NCI-H1694 treated with DMSO at 0.1 percent for 48 hours (cell line): ENCODE measurements at regions not wholly inside any gene's neighbourhood (a gene's known extent, or its start where the extent isn't known, plus 50 kb on each side); places are given as distances from the start of the nearest gene placed in this dataset.
"Not testable (repeated sequence)": the region's sequence is repeated elsewhere in the genome, so short reads cannot be mapped to it uniquely, and the experiment has no call there.

Source experiments
- DNase-seq: peaks from one replicate; lab custom pipeline; 2025; lab: John Stamatoyannopoulos, UW

DNA sequence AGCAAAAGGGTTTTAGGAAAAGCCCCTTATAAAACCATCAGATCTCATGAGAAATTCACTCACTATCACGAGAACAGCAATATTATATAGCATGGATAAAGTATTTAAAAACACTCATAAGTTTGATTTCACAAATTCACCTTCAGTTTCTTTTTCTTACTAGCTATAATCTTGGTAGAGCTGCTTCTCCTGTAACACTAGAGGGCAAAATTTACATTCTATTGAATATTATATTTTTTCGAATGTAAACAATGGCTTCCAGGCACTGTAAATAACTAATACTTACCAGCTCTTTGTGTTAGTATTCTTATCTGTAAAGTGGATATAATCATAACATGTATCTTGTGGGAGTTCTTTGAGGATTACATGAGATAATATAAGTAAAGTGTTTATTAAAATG is 259.6 kb downstream of the CCER1 start:
- DNase-seq = no peak

DNA sequence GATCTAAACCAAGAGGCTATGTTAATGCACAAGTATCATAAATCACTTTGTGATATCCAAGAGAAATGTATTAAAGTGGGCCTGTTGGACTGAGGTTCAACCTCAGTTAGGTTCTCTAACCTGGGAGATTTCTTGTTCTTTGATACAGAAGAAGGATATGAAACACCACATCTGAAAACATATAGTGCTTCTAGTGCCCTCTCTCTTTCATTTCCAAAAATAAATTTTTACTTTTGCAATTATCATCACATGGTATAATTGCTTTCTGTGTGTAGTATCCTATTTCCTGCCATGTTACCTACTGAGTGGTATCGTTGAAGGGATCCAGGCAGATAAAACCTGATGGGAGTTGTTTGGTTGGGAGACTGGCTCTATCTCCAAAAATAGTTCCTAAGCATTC is 264.9 kb downstream of the CCER1 start:
- no peak for DNase-seq

DNA sequence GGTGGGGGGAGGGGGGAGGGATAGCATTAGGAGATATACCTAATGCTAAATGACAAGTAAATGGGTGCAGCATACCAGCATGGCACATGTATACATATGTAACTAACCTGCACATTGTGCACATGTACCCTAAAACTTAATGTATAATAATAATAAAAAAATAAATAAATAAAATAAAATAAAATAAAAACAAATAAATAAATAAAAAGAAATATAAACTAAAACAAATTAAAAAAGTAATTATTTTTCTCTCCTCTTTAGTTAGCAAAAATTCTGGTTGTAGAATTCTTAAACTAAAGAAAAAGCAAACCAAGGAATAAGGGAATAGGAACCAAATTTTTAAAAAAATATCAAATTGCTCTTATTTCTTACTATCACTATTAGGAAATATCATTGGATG is 267.3 kb downstream of the CCER1 start:
- DNase-seq = not testable (repeated sequence)

DNA sequence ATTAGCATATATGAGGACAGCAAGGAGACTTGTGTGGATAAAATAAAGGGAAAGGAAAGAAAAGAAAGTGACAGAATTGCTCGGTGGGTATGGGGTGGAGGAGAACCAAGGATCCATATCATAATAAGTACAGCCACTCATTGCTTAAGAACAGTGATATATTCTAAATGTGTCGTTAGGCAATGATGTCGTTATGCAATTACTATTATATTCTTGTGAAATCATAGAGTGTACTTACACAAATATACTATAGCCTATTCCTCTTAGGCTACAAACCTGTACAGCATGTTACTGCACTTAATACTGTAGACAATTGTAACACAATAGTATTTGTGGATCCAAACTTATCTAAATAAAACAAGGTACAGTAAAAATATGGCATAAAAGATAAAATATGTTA is 271.1 kb downstream of the CCER1 start:
- DNase-seq = no peak

DNA sequence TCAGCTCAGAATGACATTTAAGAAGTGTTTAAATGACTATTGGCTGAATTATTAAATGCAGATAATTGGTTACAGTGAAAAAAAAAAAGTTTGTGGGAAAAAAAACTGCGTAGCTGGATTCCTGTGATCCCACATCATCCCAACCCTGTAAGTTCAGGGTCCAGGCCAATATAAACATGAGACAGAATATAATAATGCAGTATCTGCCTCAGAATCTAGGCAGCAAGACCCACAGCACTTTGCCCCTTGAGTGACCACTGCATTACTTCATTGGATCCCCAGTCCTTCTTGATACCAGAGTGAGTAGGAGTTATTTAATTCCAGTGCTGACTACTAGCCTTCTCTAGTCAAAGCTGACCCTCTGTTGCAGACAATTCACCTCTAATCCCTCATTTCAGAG is 272.6 kb downstream of the CCER1 start:
- no peak for DNase-seq

DNA sequence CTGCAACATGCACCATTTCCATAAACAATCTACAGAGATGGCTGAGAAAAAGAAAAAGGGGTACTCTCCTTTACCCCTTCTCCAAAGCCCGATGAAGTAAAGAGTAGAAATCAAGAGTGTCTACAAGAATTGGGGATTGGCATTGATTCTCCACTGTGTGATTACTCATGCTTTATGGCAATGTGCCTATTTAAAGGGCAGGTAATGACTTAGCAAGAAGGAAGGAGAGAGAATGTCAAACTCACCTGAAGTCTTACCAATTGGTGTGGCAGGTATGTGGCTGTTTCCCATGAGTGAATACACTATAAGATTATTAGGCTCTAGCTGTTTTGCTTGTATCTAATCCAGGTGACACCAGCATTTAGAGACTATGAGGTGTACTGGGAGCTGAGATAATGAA is 275.3 kb downstream of the CCER1 start:
- no peak for DNase-seq

DNA sequence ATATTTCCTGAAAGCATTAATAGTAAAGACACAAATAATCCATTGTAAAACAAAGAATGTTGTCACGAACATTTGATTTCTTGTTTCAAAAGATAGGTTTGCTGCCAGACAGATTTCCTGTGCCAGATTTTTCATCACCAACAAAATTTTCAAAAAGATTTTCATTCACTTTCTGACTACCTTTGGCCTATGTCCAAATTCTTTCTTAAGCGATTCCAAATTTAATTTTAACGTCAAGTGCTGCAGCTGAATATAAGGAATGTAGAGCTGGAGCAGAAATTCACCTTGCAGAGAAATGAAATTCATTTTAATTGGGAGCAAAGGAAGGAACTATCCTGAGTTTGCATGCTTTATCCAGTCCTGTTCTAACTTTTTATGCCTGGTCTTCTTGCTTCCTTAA is 277.4 kb downstream of the CCER1 start:
- no peak for DNase-seq

DNA sequence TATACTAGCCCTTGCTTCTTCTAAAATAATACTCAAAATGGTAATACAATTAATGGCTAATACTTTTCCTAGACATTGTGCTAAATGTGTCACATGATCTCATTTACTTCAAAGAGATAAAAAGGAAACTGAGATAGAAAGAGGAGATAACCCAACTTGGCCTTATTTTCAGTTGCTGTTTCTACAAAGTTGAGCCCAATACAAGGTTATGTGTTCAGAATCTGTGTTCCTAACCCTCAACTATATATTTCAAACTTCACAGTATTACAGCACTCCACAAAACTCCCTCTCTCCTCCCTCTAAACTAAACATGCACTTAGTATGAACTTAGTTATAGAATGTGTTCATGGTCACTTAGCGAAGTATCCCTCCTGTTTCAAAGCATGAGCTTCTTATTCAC is 277.9 kb downstream of the CCER1 start:
- DNase-seq = no peak

DNA sequence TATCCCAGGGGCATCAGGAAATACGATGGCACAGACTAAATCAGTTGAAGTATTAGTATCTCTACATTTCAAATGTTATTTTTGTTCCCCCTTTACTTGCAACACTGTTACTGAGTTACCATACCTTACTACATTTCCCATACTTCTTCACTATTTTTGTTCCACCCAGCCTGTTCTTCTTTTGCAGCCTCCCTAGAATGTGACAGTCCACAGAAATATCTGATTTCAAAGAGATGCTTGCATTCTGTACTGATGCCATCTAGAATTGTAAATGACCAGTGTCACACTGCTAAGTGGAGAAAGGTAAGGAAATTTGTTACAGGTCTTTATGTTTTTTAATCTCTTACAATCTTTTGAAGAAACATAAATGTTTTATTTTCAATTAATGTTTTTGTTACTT is 279.9 kb downstream of the CCER1 start:
- no peak for DNase-seq

DNA sequence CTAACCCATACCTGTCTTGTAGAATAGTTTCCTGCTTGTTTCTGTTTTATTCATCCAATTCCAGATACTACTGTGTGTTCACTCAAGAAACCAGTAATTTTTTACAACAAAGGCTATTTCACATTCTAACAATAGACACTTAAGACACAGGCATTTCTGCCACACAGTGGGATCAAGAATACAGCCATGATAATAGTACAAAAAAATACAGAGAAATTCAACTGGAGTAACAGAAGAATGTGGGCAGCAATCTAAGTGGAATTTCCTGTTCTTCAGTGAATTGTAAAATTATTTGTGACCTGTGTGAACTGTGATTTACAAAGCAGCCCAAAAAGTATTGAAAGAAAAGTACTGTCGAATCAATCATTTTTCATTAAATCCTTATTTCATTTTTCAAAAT is 282.9 kb downstream of the CCER1 start:
- no peak for DNase-seq

DNA sequence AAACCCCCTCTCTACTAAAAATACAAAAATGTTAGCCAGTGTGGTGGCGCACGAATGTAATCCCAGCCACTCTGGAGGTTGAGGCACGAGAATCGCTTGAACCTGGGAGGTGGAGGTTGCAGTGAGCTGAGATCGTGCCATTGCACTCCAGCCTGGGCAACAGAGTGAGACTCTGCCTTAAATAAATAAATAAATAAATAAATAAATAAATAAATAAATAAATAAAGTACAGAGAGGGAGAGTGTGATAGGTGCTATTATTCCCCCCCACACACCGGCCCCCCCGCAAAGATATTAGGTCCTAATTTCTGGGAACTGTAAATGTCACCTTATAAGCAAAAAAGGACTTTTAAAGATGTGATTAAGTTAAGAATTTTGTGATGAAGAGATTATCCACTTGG is 291.0 kb downstream of the CCER1 start:
- DNase-seq = not testable (repeated sequence)

DNA sequence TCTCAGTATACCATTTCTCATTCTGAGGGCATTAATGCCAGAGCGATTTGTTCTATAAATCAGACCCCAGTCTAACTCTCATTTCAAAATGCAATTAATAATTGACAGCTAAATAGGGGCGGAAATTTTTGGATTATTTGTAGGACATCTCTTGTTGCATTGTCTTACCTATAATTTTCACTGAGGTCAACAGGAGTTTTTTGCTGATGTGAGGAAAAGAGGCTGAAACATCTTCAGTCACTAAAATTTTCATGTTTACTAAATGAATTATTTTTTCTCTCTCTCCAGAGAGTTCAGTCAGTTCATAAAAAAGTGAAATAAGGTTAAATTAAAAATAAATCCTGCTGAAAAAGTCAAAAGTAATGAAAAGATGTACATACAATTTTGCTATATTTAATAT is 295.9 kb downstream of the CCER1 start:
- no peak for DNase-seq

DNA sequence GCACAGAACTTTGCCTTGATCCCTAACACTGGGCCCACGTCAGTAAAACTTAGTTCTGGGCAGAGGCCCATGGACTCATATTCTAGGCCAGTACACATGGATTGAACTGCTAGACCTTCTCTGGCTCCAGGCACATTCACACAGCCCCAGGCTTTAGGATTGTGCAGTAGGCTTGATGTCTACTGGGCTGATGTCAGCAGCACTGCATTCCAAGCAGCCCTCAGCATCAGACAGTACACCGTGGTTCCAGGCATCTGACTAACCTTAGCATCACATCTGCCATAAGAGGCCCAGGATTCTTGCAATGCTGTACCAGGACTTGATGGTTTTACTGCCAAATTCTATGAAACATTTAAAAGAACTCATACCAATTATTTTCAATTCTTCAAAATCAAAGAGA is 301.9 kb downstream of the CCER1 start:
- no peak for DNase-seq

DNA sequence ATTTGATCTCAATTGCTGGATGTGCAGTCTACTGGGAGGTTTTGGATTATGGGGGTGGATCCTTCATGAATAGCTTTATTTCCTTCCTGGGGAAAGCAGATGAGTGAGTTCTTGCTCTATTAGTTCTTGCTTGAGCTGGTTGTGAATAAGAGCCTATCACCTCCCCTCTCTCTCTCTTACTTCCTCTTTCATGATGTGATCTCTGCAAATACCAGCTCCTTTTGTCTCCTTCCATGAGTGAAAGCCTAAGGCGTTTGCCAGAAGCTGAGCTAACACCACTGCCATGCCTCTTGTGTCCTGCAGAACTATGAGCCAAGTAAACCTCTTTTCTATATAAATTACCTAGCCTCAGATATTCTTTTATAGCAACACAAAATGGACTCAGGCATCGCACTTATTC is 302.7 kb downstream of the CCER1 start:
- no peak for DNase-seq

DNA sequence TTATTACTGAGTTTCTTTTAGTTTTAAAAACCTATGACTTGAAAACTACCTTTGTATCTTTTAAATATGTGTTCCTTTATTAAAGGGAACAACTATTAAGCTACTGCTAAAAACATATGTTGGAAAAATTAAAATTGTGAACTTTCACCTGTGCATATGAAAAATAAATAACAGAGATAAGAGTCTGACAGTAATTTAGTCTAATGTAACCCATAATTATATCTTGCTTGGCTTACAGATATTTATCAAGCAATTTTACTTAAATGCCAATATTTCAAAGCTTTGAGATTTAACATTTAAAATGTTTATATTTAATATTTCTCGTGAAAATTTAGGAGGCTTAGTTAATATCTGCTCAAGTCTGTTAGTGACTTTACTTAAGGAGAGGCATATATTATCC is 309.8 kb downstream of the CCER1 start:
- DNase-seq = no peak

DNA sequence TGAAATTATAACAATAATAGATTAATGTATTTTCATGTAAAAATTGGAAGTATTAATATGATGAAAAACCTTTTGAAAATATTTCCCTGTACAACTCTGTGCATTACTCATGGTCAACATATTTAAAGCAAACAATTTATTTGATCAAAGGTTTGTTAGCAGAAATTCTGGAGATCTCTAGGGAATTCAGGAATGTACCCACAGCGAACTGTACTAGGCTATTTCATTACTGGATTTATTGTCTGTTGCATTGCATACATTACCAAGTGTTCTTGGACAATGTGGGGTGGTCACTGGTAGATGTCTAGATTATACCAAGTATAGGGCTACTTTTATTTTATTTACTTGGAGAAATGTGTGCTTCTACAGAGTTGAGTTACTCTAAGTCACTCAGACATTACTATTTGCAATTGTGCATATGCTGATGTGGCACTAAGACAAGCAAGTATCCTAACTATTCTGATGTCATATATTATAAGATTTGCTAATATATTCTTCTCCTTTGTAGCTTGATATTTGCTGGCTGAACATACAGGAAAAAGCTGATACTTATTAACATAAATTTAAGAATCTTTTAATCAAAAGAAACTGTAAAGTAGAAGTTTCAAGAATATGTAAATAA is 323.3 kb downstream of the CCER1 start:
- DNase-seq = no peak

DNA sequence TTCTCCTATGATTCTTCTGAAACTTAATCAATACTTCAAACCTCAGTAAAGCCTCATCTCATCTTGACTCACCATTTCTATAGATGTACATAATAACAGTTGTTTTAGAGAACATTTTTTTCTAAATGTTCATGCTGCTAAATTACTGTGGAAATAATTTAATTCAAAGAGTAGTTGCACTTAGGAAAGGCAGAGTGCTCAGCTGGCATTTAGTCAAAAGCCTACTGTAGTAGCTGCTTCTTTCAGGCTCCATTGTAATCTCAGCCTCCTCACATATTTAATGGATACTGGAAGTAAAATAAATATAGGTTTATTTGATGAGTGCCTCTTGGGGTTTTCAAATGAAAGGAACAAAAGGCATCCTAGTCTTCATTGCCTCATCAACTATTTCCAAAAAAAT is 325.0 kb downstream of the CCER1 start:
- no peak for DNase-seq

DNA sequence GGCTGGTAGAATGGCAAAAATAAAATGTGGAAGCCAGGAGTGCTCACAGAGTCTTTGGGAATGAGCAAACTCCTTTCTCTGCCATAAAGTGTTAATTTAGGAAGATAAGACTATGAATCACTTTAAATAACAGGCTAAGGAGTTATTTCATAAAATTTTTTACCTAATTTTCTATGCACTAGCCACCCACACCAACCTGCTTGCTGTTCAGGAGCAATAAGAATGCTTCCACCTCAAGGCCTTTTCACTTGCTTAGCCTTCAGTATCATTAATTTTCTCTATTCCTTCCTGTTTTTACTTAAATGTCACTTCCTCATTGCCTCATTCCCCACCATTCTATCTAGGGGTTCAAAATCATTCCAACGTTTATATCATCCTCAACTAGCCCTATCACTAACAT is 326.8 kb downstream of the CCER1 start:
- no peak for DNase-seq

DNA sequence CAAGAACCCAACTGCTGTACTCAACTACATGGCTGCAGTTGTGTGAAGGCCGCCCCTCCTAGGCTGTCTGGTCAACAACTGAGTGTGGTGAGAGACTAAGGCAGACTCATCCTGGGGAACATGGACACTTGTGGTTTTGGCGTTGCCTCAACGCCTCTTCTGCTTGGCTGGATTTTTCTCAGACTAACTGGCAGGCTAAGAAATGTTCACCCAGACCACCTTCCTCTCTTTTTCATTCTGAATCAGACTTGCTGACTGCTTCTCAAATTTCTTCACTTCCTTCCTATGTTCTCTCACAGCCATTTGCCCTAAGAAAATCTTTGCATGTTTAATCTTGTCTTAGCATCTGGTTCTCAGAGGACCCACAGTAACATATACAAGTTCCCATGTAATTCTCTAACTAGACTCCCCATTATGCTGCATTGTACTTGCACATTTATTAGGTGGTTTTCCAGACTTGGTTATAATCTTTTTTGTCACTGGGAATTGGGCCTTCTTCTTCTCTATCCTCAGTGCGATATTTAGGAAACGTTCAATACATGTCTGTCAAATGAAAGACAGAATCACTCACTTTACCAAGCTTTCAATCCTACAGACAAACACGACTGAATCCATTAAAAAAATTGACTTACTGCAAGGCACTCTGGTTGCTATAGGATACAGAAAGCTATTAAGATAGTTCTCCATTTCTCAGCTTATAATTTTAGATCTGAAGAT is 327.6 kb downstream of the CCER1 start:
- no peak for DNase-seq

DNA sequence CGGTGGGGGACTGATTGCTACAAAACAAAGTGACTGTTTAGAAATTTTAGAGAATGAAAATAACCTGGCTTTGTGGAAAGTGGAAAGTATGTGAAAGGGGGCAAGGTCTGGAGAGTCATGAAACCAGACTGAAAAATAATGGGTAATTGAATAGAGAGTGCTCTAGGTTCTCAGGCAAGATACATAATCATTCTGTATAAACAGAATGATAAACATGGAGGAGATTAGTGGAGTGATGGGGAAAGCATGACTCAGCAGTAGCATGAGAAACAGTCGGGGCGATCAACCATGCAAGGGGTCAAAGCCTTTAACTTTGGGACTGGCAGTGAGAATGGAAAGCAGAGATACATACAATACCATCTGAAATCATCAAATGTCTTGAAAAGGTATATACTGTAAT is 332.5 kb downstream of the CCER1 start:
- DNase-seq = no peak

DNA sequence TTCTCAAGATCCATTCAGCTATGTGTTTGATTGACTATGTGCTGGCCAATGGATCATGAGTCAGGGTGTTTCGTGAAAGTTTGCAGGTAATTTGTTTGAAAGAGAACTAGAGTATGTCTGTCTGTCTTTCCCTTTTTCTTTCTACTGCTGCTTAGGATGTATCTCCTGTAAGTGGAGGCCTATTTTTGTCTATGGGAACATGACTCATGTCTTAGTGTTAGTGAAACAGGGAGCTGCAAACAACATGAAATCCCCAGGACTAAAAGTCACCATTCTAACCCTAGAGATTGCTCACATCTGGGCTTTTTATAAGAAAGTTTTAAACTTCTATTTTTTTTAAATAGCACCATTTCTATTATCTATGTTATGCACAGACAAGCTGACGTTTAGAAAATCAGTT is 333.0 kb downstream of the CCER1 start:
- DNase-seq = no peak

DNA sequence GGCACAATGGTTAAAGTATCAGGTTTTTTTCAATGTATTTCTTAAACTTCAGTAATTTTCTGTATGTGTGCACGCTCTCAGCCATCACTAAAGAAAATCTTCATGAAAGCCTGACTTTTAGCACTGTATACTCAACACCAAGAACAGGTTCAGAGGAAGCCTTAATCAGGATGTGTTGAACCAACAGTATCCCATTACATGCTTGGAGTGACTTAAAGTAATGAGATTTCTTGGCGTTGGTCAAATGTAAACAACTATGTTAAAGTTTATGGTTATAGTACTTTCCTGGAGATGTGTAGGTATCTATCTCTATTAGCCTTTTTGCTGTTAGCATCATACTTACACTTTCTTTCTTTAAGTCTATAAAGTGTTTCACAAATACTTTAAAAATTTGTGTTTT is 335.0 kb downstream of the CCER1 start:
- no peak for DNase-seq

DNA sequence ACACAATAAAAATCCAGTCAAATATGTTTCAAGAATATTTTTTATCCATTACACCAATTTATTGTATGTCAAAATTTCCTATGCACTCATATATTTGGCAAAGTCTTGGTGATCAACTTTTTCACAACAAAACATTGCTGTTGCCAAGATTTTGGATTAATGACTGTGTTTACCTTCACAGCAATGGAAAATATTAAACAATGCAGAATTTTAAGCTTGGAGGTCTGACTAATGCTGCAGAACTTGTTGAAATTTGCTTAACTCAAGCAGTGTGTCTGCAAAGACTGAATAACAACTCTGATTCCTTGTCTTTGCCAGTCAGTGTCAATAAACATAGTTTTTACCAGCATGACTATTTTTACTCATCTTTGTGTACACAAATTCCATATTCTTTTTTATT is 336.4 kb downstream of the CCER1 start:
- no peak for DNase-seq

DNA sequence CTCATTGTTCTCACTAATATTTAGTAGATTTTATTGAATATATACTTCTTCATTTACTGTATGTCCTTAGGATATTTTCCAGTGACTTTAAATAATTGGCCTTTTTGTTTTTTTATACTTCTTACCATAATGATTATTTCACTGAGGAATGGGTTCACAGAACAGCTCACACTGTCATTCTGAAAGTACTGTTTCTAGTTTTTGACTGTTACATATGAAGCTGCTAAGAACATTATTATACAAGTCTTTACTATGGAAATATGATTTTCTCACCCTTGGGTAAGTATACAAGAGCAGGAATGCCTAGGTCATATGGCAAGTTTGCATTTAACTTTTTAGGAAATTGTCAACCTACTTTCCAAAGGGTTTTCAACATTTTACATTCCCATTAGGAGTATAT is 343.1 kb downstream of the CCER1 start:
- DNase-seq = no peak
